HK-2 (cell line): ENCODE measurements at regions not wholly inside any gene's neighbourhood (a gene's known extent, or its start where the extent isn't known, plus 50 kb on each side); places are given as distances from the start of the nearest gene placed in this dataset.

Source experiments
- DNase-seq: peaks from one replicate; pipeline ENCODE4 v3.0.0-alpha.2; 2018; ENCODE audit not compliant: unreplicated experiment

DNA sequence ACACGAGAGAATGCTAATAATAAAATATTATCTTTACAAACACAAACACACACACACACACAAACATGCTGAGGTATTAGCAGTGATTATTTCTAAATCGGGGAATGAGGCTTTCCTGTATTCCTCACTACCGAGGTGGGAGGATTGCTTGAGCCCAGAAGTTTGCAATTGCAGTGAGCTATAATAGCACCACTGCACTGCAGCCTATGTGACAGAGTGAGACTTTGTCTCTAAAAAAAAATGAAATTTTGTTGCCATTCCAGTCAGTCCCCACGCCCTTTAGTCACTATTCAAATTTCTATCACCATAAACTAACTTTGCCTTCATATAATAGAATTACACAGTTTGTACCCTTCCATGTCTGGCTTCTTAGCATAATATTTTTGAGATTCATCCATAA is 456.5 kb upstream of the CPEB2 start:
- no peak for DNase-seq

DNA sequence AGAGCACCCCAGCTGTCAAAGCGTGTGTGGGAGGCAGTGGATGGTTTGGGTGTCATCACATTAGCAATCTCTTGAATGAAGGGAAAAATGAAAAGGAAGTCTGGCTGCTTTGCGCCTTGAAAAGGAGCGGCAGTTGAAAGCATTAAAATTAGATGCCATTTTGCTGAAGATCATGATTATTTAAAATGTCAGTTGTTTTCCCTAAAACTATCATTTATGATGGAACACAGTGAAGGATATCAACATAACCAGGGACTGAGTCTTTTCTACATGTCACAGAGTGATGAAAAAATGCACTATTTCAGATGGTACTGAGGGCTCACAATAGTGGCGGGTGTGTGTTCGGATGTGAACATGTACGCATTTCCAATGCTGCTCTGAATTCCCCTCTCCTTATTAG is 450.2 kb upstream of the CPEB2 start:
- DNase-seq = no peak

DNA sequence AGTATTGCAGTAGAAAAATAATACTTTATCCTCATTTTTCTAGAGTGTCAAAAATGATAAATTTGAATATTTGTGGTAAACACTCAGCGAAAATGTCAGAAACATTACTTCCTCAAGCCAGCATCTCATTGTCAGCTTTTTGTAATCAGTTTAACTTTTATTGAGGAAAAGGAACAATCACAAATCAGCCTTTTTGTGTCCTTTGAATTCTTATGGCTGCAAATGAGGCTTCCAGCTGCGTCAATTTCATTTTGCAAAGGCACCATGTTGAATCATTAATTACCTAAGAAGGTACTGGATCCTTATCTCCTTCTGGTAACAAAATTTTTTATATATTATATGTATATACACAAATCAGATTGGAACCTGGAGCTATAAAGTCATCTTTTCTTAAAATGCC is 442.6 kb upstream of the CPEB2 start:
- no peak for DNase-seq

DNA sequence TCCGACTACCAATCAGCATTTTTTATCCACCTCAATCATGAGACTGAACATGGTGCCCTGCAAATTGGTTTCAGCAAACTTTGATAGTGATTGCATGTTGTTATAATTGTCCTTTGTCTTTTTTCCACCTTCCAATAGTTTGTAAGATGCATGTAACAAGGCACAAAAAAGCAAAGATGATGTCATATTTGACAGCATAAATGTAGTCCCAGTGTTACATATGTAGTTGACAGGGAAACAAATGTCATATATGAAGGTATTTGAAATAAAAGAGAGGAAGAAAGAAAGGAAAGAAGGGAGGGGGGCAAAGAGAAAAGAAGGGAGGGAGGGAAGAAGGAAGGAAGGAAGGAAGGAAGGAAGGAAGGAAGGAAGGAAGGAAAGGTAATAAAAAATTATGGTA is 441.7 kb upstream of the CPEB2 start:
- DNase-seq = no peak

DNA sequence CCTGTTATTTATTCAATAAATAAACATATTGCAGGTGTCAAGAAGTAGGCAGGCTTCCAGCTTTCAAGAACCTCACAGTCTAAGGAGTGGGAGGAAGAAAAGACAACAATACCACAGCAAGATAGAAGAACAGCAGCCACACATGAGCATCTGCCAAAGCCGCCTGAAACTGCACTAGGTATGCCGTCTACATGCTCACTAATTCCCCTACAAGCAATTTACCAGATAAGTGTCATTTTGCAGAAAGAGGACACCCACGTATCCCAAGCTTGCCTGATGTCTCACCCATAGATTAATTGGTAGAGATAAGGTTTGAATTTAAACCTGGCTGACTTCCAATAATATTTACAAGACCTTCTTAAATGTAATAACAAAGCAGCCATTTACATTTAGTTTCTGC is 439.4 kb upstream of the CPEB2 start:
- DNase-seq = no peak

DNA sequence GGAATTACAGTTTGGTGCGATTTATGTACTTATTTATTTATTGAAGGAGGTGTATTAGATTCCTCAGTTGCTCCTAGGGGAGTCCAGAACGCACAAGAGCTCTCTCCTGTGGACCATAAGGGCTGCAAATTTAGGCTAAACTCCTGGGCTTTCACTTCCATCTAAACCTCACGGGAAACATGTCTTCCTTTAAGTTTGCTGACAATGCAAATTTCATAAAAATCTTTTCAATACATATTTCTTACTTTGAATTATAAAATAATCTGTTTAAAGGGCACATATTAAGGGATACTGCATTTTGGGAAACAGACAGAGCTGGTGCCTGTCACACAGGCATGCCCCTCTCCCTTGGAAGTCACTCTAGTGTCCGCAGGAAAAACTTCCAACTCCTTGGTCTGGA is 438.0 kb upstream of the CPEB2 start:
- no peak for DNase-seq

DNA sequence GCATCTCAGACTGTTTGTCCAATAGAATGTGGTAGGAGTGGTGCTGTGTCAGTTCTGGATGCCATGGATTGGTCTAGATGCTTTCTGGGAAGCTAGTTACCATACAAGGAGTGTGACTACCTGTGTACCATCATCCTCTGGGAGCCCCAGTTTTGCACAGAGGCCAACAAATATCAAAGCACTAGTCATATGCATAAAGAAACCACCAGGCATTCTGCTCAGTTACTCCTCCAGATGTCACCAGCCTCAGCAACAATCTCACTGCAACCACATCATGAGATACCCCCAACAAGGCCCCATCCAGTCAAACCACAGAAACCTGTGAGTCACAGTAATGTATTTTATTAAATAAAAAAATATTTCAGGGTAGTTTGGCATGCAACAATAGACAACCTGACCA is 435.8 kb upstream of the CPEB2 start:
- DNase-seq = no peak

DNA sequence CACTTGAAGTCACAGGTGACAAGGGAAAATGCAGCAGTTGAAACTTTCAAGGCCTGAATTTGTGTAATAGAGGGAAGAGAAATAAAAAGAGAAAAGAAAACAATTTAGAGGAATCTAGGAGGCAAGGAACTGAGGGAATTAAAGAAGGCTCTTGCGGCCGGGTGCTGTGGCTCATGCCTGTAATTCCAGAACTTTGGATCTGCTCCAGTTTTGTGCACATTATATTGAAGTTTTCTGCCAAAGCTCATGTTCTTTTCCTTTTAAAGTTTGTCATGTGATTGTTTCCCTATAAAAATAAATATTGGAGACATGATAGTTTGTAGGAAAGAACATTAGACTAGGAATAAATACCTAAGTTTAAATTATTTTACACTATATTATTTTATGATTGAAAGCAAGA is 433.9 kb upstream of the CPEB2 start:
- no peak for DNase-seq

DNA sequence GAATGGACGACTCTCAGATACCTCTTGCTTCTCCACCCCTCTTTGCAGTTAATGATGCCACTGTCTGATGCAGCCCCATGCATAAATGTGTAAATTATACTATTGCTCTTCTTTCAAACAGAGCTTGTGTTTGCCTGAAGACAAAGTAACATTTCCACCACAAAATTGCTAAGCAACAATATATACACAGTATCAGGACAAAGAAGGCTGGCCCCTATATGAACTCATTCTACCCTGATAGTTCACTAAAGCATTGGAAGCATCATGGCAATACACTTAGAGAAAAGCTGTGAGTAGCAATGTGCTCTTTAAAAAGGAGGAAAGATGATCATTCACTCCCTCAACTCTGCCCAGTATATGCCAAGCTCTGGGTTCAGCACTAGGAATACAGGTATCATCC is 427.0 kb upstream of the CPEB2 start:
- no peak for DNase-seq

DNA sequence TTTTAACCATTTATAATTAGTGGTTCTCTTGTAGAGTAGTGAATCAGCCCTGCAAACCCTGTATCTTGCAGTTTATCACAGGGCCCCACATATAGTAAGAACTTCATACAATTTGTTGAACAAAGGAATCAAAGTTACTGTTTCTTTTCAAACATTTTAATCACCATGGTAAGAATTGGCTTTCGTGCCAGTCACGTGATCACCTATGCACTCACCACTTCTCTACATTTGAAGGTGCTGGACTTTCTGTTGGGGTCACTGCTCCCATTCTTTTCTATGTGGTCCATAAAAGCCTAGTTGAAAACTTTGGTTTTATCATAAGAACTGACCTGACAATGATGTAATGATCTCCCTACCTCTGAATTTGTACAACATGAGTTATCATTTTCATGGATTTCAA is 426.4 kb upstream of the CPEB2 start:
- DNase-seq = no peak

DNA sequence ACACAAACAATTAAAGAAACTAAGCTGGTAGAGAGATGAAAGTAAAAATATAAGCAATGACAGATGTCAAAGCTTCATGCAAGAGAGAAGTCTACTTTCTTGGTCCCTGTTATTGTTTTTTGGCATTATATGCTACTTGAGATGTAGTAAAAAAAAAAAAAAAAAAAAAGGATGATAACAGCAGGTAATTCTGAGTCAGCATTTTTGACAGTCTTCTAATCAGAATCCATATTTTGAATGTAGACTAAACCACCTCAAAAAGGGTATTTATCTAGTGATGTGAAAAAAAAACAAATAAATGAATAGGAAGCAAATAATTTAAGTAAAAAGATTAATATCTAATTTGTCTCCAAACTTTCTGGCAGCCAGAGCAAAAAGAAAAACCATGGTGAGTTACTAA is 422.2 kb upstream of the CPEB2 start:
- DNase-seq = no peak

DNA sequence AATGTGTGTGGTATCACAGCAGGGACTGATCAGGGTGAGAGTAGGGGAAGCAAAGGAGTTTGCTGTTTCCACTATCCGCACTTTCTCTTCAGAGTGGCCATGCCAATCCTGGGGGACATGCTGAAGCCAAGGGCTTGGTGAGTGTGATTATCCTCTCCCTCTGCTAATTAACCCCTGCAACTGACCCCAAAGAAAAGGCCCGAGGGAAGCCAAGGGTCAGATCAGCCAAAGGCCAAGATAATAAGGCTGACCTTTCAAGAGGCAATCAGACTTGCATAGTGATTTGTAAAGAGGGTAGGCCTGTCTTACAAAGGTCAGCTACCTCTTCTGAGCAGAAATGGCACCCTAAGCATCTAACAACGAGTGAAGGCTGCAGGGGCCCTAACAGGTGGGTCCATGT is 420.5 kb upstream of the CPEB2 start:
- no peak for DNase-seq

DNA sequence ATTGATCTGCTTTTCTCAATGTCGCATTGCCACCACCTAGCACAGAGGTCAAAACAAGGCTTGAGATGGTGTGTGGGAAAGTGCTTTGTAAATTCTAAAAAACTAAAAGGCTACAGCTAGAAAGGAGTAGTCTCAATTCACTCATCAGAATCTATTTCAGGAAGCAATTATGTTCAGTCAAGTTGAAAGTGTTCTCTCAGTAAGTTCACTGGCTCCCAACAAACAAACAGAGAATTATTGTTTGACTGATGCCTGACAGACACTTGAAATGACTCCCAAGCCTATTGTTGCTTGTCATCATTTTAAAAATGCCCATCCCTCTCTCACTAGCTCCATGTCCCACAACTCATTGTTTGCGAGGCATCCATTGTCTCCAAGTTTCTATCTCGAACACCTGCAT is 419.6 kb upstream of the CPEB2 start:
- no peak for DNase-seq

DNA sequence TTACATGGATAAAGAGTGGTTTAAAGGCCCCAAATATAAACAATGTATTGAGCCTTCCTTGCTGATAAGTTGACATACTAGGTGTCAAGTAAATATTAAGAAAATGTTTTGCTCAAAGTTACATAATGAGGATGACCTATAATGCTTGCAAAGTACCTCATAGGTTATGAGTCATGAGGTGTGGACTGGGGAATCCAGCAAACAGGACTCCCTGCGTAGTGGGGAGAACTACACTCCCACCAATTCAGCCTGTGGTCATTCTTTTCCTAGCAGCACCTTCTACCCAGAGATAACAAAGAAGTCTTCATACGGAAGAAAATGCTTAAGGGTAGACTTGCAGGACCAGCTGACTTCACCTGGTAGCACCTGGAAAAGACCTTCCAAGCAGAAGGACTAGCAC is 418.9 kb upstream of the CPEB2 start:
- no peak for DNase-seq

DNA sequence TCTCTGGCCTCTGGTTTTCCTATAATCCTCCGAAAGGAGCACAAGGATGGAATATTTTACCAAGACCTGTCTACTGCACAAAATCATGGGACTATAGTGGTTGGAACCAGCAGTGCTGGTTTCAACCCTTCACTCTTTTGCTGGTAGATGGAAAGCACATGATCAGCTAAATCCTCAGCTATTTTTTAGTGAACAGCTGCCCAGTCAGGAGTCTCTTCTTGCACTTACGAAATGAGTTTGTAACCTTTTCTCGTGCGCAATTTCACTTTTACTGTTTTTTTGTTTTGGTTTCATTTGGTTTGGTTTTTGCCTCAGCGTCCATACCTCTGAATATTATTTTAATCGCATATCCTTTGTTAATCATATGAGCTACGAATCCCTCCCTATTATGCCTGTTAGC is 418.5 kb upstream of the CPEB2 start:
- no peak for DNase-seq

DNA sequence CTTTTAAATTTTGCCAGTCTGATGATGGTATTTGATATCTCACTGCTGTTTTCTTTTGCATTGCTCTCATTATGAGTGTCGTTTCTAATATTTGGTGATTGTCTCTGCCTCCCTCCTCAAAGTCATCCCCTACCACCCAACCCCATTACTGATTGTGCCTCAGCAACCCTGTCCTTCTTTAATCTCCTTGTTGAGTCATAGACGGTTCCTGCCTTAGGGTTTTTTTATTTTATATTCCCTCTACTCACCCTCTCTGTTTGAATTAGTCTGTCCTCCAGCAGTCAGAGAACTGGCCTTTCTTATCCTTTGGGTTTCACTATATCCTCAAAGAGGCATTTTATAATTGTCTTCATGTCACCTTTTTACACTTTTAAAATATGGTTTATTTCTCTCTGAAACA is 409.3 kb upstream of the CPEB2 start:
- no peak for DNase-seq

DNA sequence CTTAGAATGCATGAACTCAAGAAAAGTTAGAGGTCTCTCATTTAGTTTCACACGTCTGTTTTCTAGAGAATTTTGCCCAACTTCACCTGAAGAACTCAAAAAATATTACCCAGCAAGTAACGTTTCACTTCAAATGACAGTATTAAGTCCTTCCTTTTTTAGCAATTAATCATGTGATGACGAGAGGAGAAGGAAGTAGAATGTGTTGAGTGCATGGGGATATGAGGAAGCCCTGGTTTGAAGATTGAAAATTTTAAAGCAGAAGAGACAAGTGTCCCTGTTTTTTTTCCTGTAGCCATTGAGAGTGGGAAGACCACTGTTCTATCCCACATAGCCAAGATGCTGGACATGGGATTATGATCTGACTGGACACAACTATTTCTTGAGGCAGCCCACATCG is 406.3 kb upstream of the CPEB2 start:
- DNase-seq = no peak

DNA sequence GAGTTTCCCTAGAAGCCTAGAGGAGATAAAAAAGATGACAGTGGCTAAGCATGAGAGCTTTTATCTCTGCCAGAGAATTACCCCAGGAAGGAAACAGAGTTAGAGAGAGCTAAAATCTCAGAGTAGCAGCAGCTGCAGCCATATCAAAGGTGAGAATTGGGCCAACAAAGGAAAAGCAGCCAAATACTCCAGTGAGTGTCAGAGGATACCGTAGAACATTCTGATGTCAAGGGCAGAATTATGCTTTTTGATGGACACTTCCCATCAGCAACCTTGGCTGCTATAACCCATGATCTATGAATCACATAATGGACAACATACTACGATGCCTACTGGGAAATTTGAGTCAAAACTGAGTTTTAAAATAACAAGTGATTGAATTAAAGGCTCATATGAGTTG is 405.8 kb upstream of the CPEB2 start:
- DNase-seq = no peak

DNA sequence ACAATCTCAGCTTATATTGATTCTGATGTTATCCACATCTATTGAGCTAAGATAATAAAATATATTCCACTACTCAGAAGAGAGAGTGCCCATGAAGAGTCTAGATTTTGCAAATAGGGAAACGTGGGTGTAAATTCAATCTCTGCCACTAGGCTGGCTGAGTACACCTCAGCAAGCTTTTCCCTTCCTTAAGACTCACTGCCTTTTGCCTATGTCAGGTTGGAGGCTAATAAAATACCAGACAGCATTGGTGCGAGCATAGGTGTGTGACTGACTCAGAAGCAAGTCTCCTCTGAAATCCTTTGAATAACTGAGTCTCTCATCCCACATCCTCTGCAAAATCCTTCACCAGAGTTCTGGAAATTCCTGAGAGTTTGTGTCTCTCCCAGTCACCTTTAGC is 405.4 kb upstream of the CPEB2 start:
- DNase-seq = no peak

DNA sequence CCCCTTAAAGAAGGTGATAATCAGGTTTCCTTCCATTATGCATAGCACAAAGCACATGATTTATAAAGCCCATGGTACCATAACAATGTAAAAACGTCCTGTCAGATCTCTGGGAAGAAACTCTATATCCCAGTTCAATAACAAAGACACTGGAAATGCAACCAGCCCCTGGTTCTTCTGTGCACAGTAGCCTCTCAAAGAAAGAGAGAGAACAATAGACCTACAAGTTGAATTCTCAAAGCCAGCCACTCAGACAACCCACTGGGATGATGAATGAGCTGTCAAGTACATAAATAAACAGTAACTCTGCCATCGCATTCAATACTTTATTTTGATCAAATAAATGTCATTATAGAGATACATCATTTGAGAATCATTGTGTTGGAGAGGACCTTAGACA is 400.1 kb upstream of the CPEB2 start:
- no peak for DNase-seq

DNA sequence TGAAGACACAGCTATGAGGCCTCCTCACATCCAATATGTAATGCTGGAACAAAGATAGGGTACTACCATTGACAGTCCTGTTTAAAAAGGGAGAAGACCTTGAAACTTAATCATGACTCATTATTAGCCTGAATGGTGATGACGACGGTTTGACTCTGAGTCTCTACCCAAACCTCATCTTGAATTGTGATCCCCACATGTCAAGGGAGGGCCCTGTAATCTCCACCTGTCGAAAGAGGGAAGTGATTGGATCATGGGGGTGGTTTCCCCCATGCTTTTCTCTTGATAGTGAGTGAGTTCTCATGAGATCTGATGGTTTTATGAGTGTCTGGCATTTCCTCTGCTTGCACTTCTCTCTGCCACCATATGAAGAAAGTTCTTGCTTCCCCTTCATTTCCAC is 395.3 kb upstream of the CPEB2 start:
- no peak for DNase-seq

DNA sequence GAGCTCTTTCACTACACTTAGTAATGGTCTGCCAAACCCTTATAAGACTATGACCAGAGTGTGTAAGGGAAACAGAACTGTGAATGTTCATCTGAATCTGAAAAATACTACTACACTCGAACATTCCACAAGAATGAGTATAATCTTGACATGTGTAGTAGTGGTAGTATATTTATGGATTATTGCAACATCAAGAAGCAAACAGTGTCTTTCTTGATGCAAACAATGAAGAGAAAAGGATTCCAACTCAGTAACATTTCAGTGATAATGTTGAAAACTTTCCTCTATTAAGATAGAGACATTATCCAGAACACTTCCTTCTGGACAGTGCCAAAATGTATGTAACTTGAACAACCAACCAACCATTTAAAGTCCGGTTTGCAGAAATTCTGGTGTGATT is 394.7 kb upstream of the CPEB2 start:
- no peak for DNase-seq

DNA sequence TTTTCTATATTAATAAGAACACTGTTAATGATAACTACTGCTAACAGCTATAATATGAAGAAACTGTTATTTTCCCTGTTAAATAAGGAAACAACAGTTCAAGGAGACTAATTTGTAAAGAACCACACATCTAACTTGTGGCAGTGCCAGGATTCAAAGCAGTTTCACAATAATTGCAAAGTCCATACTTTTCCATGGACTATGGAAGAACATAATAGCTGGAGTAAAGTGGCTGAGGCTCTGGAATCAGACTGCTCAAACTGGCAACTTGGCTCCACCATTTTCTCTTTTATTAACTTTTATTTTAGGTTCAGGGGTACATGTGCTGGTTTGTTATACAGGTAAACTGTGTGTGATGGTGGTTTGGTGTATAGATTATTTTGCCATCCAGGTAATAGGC is 393.7 kb upstream of the CPEB2 start:
- no peak for DNase-seq

DNA sequence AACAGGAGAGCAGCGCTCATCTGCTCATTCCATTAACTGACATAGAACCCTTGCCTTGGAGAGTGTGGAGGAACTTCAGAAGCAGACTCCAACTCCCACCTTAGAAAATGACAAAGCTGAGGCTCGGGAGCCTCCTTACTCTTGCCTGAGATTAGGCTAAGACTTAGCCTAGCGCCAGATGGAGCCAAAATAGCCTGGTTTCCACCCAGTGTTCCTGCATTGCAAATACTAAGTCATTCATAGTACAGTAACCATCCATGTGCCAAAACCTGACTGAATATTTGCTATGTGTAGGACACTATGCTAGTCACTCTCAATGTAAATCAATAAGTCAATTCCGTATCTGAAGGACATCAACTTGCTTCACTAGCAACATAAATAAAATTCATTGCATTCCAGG is 387.4 kb upstream of the CPEB2 start:
- no peak for DNase-seq

DNA sequence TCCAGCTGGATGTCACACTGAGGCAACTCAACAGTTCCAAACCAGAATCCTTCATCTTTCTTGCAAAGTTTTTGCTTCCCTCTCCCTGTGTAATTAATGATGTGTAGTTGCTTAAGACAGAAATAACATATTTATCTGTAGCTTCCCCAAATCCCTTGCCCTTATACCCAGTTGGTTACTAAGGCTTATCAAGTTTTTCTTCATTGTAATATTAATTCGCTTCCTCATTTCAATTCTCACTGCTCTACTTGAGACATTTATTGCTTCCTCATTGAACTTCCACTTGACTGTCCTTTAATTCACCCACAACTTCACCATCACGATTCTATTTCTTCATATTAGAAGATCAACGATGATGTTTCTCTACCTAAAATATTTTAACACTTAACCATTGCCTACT is 386.6 kb upstream of the CPEB2 start:
- DNase-seq = no peak
